Peyer's patch (tissue), 4 donors: ENCODE measurements at regions not wholly inside any gene's neighbourhood (a gene's known extent, or its start where the extent isn't known, plus 50 kb on each side); places are given as distances from the start of the nearest gene placed in this dataset.
A peak's percentile ranks its signal among the peaks of the same experiment; 100 is the strongest.
"Not testable (repeated sequence)": the region's sequence is repeated elsewhere in the genome, so short reads cannot be mapped to it uniquely, and the experiment has no call there.

Experiments
- DNase-seq, 3 donors: peaks; one replicate each; pipeline ENCODE4 v3.0.0-alpha.2; 2017 to 2019
- H3K27ac ChIP-seq, 4 donors: fragments of 200-600 bp; sonication (generic); one replicate each; pipeline ENCODE4 v1.5.1; 2016 to 2019
- H3K27me3 ChIP-seq, 2 donors: fragments of 200-600 bp; sonication (generic); one replicate each; pipeline ENCODE4 v1.5.1; 2019
- H3K36me3 ChIP-seq, 3 donors: fragments of 200-600 bp; sonication (generic); one replicate each; pipeline ENCODE4 v1.5.1; 2016 to 2019
- H3K4me1 ChIP-seq, 4 donors: fragments of 200-600 bp; sonication (generic); one replicate each; pipeline ENCODE4 v1.5.1; 2016 to 2019
- H3K4me3 ChIP-seq, 4 donors: fragments of 200-600 bp; sonication (generic); 1 replicate in 3 of 4; 2 replicates in 1 of 4; pipeline ENCODE4 v1.5.1; 2016 to 2019; ENCODE audit warnings: mild to moderate bottlenecking in 1 of 4
- H3K9me3 ChIP-seq, 4 donors: fragments of 200-600 bp; sonication (generic); one replicate each; pipeline ENCODE4 v1.5.1; 2016 to 2019; ENCODE audit warnings: mild to moderate bottlenecking in 1 of 4
- CTCF ChIP-seq, 6 experiments: fragments of 450-650 bp in 4 of 6; fragments of 200-600 bp in 2 of 6; sonication (generic) in 1 of 6; IDR thresholded peaks; one replicate each; pipeline ENCODE4 v1.5.1; 2017 to 2019; ENCODE audit warnings: antibody characterized with exemption in 6 of 6, mild to moderate bottlenecking in 3 of 6, moderate library complexity in 1 of 6
- POLR2A ChIP-seq, 2 donors: fragments of 450-650 bp; IDR thresholded peaks; one replicate each; pipeline ENCODE4 v1.5.1; 2017; ENCODE audit warnings: antibody characterized with exemption in 2 of 2, mild to moderate bottlenecking in 2 of 2, moderate library complexity in 2 of 2

- Histone ChIP-seq H3K27me3 (no peaks in the 10 kb centered on the region), H3K9me3 (no peaks in the 10 kb centered on the region), H3K27ac (no peak overlapping the region), H3K36me3 (no peaks in the 10 kb centered on the region), H3K4me1 (peaks cover 0 to 3% (median 0%) of the 10 kb centered on the region in 4 donors), H3K4me3 (no peak overlapping the region)
- DNase-seq = no peak
- TF ChIP-seq POLR2A (IDR thresholded peaks at IDR 0.05) (no peak), CTCF (IDR thresholded peaks at IDR 0.05) (no peak)
Measured at GRCh38 chr12:89059721-89060541, 292.4 kb downstream of the DUSP6 start.

GRCh38 chr12:89059056-89059455 lies 293.2 kb downstream of the DUSP6 start:
- Histone ChIP-seq H3K27ac (no peak overlapping the region), H3K4me1 (peaks cover 0 to 3% (median 0%) of the 10 kb centered on the region in 4 donors), H3K36me3 (no peaks in the 10 kb centered on the region), H3K27me3 (no peaks in the 10 kb centered on the region), H3K4me3 (no peak overlapping the region), H3K9me3 (no peaks in the 10 kb centered on the region)
- no peak for DNase-seq
- TF ChIP-seq CTCF (IDR thresholded peaks at IDR 0.05) = no peak
- TF ChIP-seq POLR2A (IDR thresholded peaks at IDR 0.05) = no peak

- no peaks in the 10 kb centered on the region for H3K27me3 ChIP-seq
- H3K27ac ChIP-seq = no peak overlapping the region
- H3K36me3 ChIP-seq = no peaks in the 10 kb centered on the region
- no peak for TF ChIP-seq CTCF (IDR thresholded peaks at IDR 0.05)
- TF ChIP-seq POLR2A (IDR thresholded peaks at IDR 0.05) = no peak
- no peak overlapping the region for H3K4me3 ChIP-seq
- DNase-seq = no peak
- no peaks in the 10 kb centered on the region for H3K9me3 ChIP-seq
- peaks cover 0 to 3% (median 0%) of the 10 kb centered on the region in 4 donors for H3K4me1 ChIP-seq
Measured at GRCh38 chr12:89058402-89058801, 293.9 kb downstream of the DUSP6 start.

GRCh38 chr12:89053817-89054216 lies 298.5 kb downstream of the DUSP6 start:
- not testable (repeated sequence) for H3K27ac ChIP-seq, H3K4me3 ChIP-seq, H3K27me3 ChIP-seq, DNase-seq, H3K4me1 ChIP-seq, H3K36me3 ChIP-seq, H3K9me3 ChIP-seq

GRCh38 chr12:89051065-89051677 lies 301.1 kb downstream of the DUSP6 start:
- no peaks in the 10 kb centered on the region for H3K4me1 ChIP-seq
- no peak overlapping the region for H3K27ac ChIP-seq
- peak; percentile 81 to 97 (median 92) for TF ChIP-seq CTCF (IDR thresholded peaks at IDR 0.05)
- TF ChIP-seq POLR2A (IDR thresholded peaks at IDR 0.05) = no peak
- no peaks in the 10 kb centered on the region for H3K36me3 ChIP-seq
- no peaks in the 10 kb centered on the region for H3K27me3 ChIP-seq
- no peaks in the 10 kb centered on the region for H3K9me3 ChIP-seq
- DNase-seq = peak in 1 of 3 donors; percentile 48
- H3K4me3 ChIP-seq = no peak overlapping the region

GRCh38 chr12:89047856-89048418 lies 304.4 kb downstream of the DUSP6 start:
- Histone ChIP-seq H3K36me3 (no peaks in the 10 kb centered on the region), H3K27ac (no peak overlapping the region), H3K4me1 (no peaks in the 10 kb centered on the region), H3K27me3 (no peaks in the 10 kb centered on the region), H3K9me3 (no peaks in the 10 kb centered on the region), H3K4me3 (no peak overlapping the region)
- no peak for DNase-seq
- no peak for TF ChIP-seq POLR2A (IDR thresholded peaks at IDR 0.05)
- no peak for TF ChIP-seq CTCF (IDR thresholded peaks at IDR 0.05)
